B cell (primary cell): ENCODE measurements at regions not wholly inside any gene's neighbourhood (a gene's known extent, or its start where the extent isn't known, plus 50 kb on each side); places are given as distances from the start of the nearest gene placed in this dataset.

Experiments used
- ATAC-seq: fragments of 200-7000 bp; cut with Tn5 transposase; one replicate; pipeline ENCODE4 v1.10.0; 2021; ENCODE audit warnings: low read depth, mild to moderate bottlenecking, moderate number of reproducible peaks, moderate library complexity
- CTCF ChIA-PET: fragments of 350-600 bp; sonication (Branson Sonifier 250); formaldehyde crosslinking; loops from one replicate; lab custom pipeline; 2021; ENCODE audit warnings: antibody characterized with exemption, inconsistent platforms; lab: Charles Lee
- POLR2A ChIA-PET: fragments of 350-600 bp; sonication (Branson Sonifier 250); formaldehyde crosslinking; loops from one replicate; lab custom pipeline; 2021; ENCODE audit warnings: antibody characterized with exemption; lab: Charles Lee
- DNase-seq: peaks from one replicate; pipeline ENCODE4 v3.0.0; 2013
- H2AFZ ChIP-seq: 2 replicates; pipeline ENCODE4 v1.6.1; 2012; ENCODE audit warnings: mild to moderate bottlenecking, low read depth, low read length; ENCODE audit not compliant: insufficient read depth, poor library complexity, severe bottlenecking
- H3K27ac ChIP-seq, 2 donors: 1 replicate in 1 of 2; 2 replicates in 1 of 2; pipeline ENCODE4 v1.5.1; 2012 to 2013; ENCODE audit warnings: low read length in 2 of 2, mild to moderate bottlenecking in 2 of 2, moderate library complexity in 1 of 2
- H3K27me3 ChIP-seq, 4 experiments: fragments of 200-600 bp in 1 of 4; sonication (generic) in 1 of 4; replicated peaks in 1 of 4; 1 replicate in 2 of 4; 2 replicates in 2 of 4; pipeline versions ENCODE4 v1.6.1 to v1.7.0; 2013 to 2016; ENCODE audit warnings: low read length in 3 of 4, mild to moderate bottlenecking in 2 of 4, mixed read lengths in 1 of 4, moderate library complexity in 1 of 4; ENCODE audit not compliant: insufficient read depth in 4 of 4, control insufficient read depth in 3 of 4; ENCODE audit errors: control extremely low read depth in 1 of 4
- H3K36me3 ChIP-seq, 2 experiments: replicated peaks in 1 of 2; 1 replicate in 1 of 2; 2 replicates in 1 of 2; pipeline versions ENCODE4 v1.6.1 to v1.7.1; 2013; ENCODE audit warnings: low read length in 1 of 2; ENCODE audit not compliant: insufficient read depth in 2 of 2, control insufficient read depth in 1 of 2; ENCODE audit errors: control extremely low read depth in 1 of 2, extremely low read depth in 1 of 2
- H3K4me1 ChIP-seq, 2 donors: fragments of 200-600 bp in 1 of 2; sonication (generic) in 1 of 2; 1 replicate in 1 of 2; 2 replicates in 1 of 2; pipeline versions ENCODE4 v1.5.1 to v1.6.1; 2013 to 2017; ENCODE audit warnings: low read length in 2 of 2; ENCODE audit not compliant: control insufficient read depth in 2 of 2, insufficient read depth in 2 of 2
- H3K4me2 ChIP-seq: replicated peaks from 2 replicates; pipeline ENCODE3; 2012; ENCODE audit warnings: mild to moderate bottlenecking, low read depth, low read length; ENCODE audit not compliant: poor library complexity, severe bottlenecking
- H3K4me3 ChIP-seq, 5 experiments: fragments of 200-600 bp in 1 of 5; sonication (generic) in 1 of 5; 1 replicate in 3 of 5; 2 replicates in 2 of 5; pipeline versions ENCODE4 v1.5.1 to v1.7.0; 2011 to 2016; ENCODE audit warnings: low read length in 4 of 5, mild to moderate bottlenecking in 4 of 5, low read depth in 2 of 5, control low read depth in 1 of 5, moderate library complexity in 1 of 5; ENCODE audit not compliant: insufficient read depth in 1 of 5; ENCODE audit errors: control extremely low read depth in 1 of 5, extremely low read depth in 1 of 5
- H3K79me2 ChIP-seq: fragments of 200-600 bp; sonication (generic); one replicate; pipeline ENCODE4 v1.6.0; 2016; ENCODE audit warnings: low read length; ENCODE audit not compliant: control insufficient read depth, insufficient read depth
- H3K9ac ChIP-seq: fragments of 200-600 bp; sonication (generic); 2 replicates; pipeline ENCODE4 v1.6.1; 2017; ENCODE audit warnings: mild to moderate bottlenecking, low read length, moderate library complexity
- H3K9me3 ChIP-seq, 3 donors: one replicate each; pipeline versions ENCODE4 v1.6.1 to v1.7.1; 2013; ENCODE audit warnings: low read length in 2 of 3; ENCODE audit not compliant: control insufficient read depth in 2 of 3, insufficient read depth in 1 of 3; ENCODE audit errors: control extremely low read depth in 1 of 3
- H4K20me1 ChIP-seq: 2 replicates; pipeline ENCODE4 v1.6.0; 2012; ENCODE audit warnings: mild to moderate bottlenecking, low read length; ENCODE audit not compliant: insufficient read depth, control insufficient read depth, poor library complexity, severe bottlenecking
- H3K27ac Mint-ChIP-seq: one replicate; pipeline ENCODE4 v1.8.0; 2021; ENCODE audit warnings: mixed read lengths
- H3K27me3 Mint-ChIP-seq: one replicate; pipeline ENCODE4 v1.8.0; 2021; ENCODE audit warnings: mixed read lengths
- H3K4me1 Mint-ChIP-seq: one replicate; pipeline ENCODE4 v1.8.0; 2021; ENCODE audit warnings: mixed read lengths
- H3K4me3 Mint-ChIP-seq: one replicate; pipeline ENCODE4 v1.8.0; 2021; ENCODE audit warnings: mixed read lengths
- H3K9me3 Mint-ChIP-seq: one replicate; pipeline ENCODE4 v1.8.0; 2022; ENCODE audit warnings: mixed read lengths; ENCODE audit not compliant: insufficient read depth
- EZH2 ChIP-seq: IDR thresholded peaks from 2 replicates; pipeline ENCODE4 v1.6.1; 2012; ENCODE audit warnings: borderline replicate concordance, low read depth, mild to moderate bottlenecking, moderate library complexity, low read length; ENCODE audit not compliant: insufficient read depth, poor library complexity, severe bottlenecking
- WGBS: methylation state at CpG from one replicate; pipeline ENCODE4 v1.1.5; 2013; ENCODE audit warnings: missing lambda C conversion rate; ENCODE audit not compliant: insufficient coverage; 5-methylcytosine and 5-hydroxymethylcytosine counted together
- intact Hi-C: fragments of 100-400 bp; cut with micrococcal nuclease; formaldehyde crosslinking; loops from one replicate; pipeline ENCODE4 v1.10.0; 2022
- TF ChIP-seq, protein P1 (sequence below): fragments of 200-600 bp; IDR thresholded peaks from one replicate; pipeline ENCODE4 v1.8.0; 2022; ENCODE audit warnings: antibody characterized with exemption, mild to moderate bottlenecking

DNA sequence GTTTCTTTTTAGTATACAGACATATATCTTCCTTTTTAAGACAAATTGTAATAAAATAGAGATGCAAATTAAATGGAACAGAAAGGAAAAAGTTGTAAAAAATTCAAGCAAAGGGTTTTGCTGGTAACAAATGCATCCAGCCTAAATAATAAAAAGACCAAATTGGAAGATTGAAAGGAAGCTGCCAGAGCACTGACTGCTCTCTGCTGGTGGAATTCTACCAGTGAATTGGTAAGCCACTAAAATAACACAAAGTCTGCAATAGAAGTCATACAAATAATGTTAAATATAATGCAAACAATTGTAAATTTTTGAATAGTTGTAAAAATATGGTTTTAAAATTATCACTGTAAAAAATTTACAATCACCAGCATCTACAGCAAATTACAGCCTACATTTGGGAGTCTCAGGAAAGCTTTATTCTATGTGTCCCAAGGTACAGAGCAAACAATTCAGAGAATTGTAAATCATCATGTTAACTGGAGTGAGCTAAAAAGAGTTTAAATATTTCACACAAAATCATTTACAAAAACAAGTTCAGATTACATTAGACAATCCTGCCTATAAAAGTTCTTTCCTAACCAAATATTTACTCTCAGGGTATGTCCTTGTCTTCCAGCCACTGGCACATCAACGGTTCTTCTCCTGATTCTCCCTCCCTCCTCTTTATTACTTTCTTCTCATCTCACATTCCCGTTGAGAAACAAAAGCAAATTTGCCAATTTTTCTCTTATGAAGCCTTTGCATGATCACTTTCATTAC is 1322.5 kb downstream of the PCDH7 start:
- no peak overlapping the region for H3K4me3 Mint-ChIP-seq
- peaks cover 2% of the 10 kb centered on the region for H3K9me3 Mint-ChIP-seq
- ChIA-PET CTCF (no interaction called here), POLR2A (no interaction called here)
- Histone ChIP-seq H3K27ac (no peak overlapping the region), H3K27me3 (no peaks in the 10 kb centered on the region), H3K4me3 (no peak overlapping the region), H3K4me2 (no peak overlapping the region), H3K4me1 (no peaks in the 10 kb centered on the region), H3K9ac (no peak overlapping the region), H2AFZ (no peak overlapping the region), H3K79me2 (no peaks in the 10 kb centered on the region), H3K9me3 (no peaks in the 10 kb centered on the region), H4K20me1 (no peaks in the 10 kb centered on the region), H3K36me3 (no peaks in the 10 kb centered on the region)
- H3K27ac Mint-ChIP-seq: no peak overlapping the region
- H3K4me1 Mint-ChIP-seq: no peaks in the 10 kb centered on the region
- 84% methylated on average over 2 of the region's 2 CpGs for WGBS
- TF ChIP-seq EZH2: no peak
- TF ChIP-seq, protein P1, sequence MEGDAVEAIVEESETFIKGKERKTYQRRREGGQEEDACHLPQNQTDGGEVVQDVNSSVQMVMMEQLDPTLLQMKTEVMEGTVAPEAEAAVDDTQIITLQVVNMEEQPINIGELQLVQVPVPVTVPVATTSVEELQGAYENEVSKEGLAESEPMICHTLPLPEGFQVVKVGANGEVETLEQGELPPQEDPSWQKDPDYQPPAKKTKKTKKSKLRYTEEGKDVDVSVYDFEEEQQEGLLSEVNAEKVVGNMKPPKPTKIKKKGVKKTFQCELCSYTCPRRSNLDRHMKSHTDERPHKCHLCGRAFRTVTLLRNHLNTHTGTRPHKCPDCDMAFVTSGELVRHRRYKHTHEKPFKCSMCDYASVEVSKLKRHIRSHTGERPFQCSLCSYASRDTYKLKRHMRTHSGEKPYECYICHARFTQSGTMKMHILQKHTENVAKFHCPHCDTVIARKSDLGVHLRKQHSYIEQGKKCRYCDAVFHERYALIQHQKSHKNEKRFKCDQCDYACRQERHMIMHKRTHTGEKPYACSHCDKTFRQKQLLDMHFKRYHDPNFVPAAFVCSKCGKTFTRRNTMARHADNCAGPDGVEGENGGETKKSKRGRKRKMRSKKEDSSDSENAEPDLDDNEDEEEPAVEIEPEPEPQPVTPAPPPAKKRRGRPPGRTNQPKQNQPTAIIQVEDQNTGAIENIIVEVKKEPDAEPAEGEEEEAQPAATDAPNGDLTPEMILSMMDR: no peak
- DNase-seq (no peak), ATAC-seq (no peak)
- intact Hi-C loops: no loop called here
- no peaks in the 10 kb centered on the region for H3K27me3 Mint-ChIP-seq

DNA sequence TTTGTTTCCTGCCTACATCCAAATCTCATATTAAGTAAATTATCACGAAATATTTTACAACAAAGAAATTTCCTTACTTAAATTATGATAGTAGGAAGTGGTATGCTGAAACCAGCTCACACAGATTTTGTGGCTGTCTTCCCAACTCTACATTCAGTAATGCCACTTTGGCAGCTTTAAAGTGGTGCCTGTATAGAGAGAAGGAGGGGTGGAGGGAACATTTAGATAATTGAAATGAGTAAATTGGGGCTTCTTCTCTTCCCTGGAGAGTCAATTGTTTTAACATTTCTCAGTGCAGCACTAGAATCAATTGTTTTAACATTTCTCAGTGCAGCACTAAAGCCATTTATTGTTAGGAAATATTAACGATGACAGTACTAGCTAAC is 1323.1 kb downstream of the PCDH7 start:
- H3K27me3 Mint-ChIP-seq: no peaks in the 10 kb centered on the region
- no peak for TF ChIP-seq EZH2
- TF ChIP-seq, protein P1: no peak
- no peak overlapping the region for H3K27ac Mint-ChIP-seq
- POLR2A ChIA-PET: no interaction called here
- H3K9me3 Mint-ChIP-seq: peaks cover 2% of the 10 kb centered on the region
- CTCF ChIA-PET: no interaction called here
- no peak overlapping the region for H3K4me3 Mint-ChIP-seq
- Histone ChIP-seq H3K4me2 (no peak overlapping the region), H3K27me3 (no peaks in the 10 kb centered on the region), H2AFZ (no peak overlapping the region), H3K4me3 (no peak overlapping the region), H3K36me3 (no peaks in the 10 kb centered on the region), H3K27ac (no peak overlapping the region), H3K9ac (no peak overlapping the region), H4K20me1 (no peaks in the 10 kb centered on the region), H3K4me1 (no peaks in the 10 kb centered on the region), H3K79me2 (no peaks in the 10 kb centered on the region), H3K9me3 (no peaks in the 10 kb centered on the region)
- intact Hi-C loops: no loop called here
- WGBS: no CpG with 5 or more reads among the region's 2 CpGs
- no peaks in the 10 kb centered on the region for H3K4me1 Mint-ChIP-seq
- ATAC-seq: no peak
- no peak for DNase-seq
